ENCODE measurements at regions not wholly inside any gene's neighbourhood (a gene's known extent, or its start where the extent isn't known, plus 50 kb on each side); places are given as distances from the start of the nearest gene placed in this dataset.
"Not testable (repeated sequence)": the region's sequence is repeated elsewhere in the genome, so short reads cannot be mapped to it uniquely, and the experiment has no call there.

DNA sequence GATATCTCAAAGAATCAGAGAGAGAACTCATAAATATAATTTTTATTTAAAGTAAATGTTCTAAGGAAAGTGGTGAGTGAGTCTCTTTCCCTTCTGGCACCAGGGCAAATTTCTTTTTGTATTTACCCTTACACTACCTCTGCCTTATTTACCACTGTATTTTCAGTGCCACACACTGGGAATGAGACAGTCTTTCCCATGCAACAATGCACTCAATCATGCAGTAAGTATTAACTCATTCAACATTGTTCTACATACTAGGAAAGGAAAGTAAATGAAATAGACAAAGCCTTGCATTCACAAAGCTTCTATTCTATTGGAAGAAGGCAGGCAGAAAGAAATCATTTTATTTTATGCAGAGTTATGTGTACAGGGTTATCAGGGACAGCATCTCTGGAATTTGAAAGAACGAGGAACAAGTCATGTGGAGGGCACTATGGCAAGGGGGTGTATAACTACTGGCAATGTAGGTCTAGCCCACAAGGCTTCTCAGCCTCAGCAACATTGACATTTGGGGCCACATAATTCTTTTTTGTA, 129.8 kb upstream of the PRDX6 start:
- H3K27ac Mint-ChIP-seq, result no peak overlapping the region
- H3K27me3 Mint-ChIP-seq, result no peaks in the 10 kb centered on the region
- no peak for ATAC-seq
- H3K4me3 Mint-ChIP-seq, result no peak overlapping the region
- no peaks in the 10 kb centered on the region for H3K4me1 Mint-ChIP-seq
- H3K9me3 Mint-ChIP-seq, result peaks cover 14% of the 10 kb centered on the region
- peaks cover 34% of the 10 kb centered on the region for H3K36me3 Mint-ChIP-seq

DNA sequence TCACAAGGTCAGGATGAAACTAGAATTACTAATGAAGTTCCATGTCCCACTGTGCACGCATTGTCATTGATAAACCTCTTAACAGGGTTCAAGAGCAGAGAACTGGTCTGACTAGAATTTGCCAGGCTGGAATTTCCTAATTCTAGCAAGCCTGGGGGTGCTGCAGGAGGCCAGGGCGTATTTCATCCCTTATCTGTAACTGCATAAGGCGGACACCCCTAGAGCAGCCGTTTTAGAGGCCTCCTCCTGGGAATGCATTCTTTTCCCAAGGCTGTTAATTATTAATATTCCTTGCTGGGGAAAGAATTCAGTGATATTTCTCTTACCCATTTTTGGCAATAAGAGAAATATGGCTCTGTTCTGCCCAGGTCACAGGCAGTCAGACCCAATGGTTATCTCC, 124.5 kb upstream of the PRDX6 start:
- ATAC-seq, H3K4me3 Mint-ChIP-seq, H3K27me3 Mint-ChIP-seq: not testable (repeated sequence)
- peaks cover 22% of the 10 kb centered on the region for H3K9me3 Mint-ChIP-seq
- peak overlapping the region; percentile 25 for H3K27ac Mint-ChIP-seq
- peaks cover 27% of the 10 kb centered on the region for H3K4me1 Mint-ChIP-seq
- peaks cover 29% of the 10 kb centered on the region for H3K36me3 Mint-ChIP-seq

DNA sequence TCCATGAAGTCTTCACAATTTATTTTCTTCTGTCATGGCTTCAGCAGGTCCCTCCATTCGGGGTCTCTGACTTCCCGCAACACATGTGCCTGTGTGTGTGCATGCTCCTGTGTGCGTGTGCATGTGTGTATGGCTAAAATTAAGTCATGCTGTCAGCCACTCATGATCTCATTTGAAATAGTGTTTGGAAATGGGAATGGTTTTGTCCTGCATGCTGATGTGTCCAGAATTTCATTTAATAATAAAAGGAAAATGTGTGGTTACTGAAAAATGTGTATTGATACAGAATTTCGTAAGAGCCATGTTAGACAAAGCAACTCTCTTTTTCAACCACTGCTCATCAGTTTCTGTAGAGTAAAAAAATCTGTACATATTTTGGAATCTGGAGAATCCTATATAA, 123.8 kb upstream of the PRDX6 start:
- Mint-ChIP-seq H3K9me3 (peaks cover 20% of the 10 kb centered on the region), H3K27ac (no peak overlapping the region), H3K27me3 (no peaks in the 10 kb centered on the region), H3K36me3 (peaks cover 22% of the 10 kb centered on the region), H3K4me3 (no peak overlapping the region), H3K4me1 (peaks cover 27% of the 10 kb centered on the region)
- ATAC-seq, result no peak

DNA sequence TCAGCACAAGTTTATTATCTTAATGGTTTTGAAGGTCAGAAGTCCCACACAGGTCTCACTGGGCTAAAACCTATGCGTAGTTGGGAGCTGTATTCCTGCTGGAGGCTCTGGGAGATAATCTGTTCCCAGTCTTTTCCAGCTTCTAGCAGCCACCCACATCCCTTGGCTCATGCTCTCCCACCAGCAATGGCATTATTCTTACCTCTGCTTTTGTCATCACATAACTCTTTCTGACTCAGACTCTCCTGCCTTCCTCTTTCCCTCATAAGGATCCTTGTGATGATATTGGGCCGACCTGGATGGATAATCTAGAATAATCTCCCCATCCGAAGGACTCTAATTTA, 122.2 kb upstream of the PRDX6 start:
- Mint-ChIP-seq H3K36me3 (peaks cover 19% of the 10 kb centered on the region), H3K9me3 (peaks cover 18% of the 10 kb centered on the region), H3K27me3 (no peaks in the 10 kb centered on the region), H3K27ac (peak overlapping the region; percentile 84), H3K4me3 (peak overlapping the region; percentile 54), H3K4me1 (peaks cover 34% of the 10 kb centered on the region)
- peak; percentile 6 for ATAC-seq

DNA sequence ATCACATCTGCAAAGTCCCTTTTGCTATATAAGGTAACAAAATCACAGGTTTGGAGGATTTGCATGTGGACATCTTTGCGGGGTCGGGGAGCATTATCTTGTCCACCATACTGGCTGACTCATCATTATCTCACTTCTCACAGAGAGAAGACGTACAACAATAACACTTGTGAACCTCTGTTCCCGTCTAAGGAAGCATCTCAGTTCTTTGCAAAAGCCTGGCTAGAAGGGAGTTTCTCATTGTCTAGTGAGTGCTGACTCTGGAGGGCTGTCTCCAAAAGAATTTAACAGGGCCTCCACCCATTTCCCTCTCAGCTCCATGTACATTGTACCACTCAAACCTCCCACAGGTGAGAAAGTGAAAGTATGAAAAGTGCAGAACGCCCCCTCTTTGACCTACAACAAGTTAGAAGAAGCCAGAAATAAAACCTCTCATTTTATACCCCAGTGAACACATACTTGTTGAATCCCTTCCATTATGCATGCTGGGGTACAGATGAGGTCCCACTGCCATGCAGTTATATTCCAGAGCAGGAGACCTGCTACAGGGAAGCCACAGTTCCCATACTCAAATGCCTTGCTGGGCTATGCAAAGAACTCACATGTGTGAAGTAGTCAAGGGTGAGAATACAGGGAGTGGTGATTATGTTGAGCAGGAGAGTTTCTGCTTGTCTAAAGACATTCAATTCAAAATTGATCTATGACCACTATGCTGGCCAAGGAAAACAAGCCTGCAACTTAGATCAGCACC, 121.7 kb upstream of the PRDX6 start:
- Mint-ChIP-seq H3K9me3 (peaks cover 18% of the 10 kb centered on the region), H3K4me1 (peaks cover 39% of the 10 kb centered on the region), H3K36me3 (peaks cover 19% of the 10 kb centered on the region), H3K4me3 (peak overlapping the region; percentile 54), H3K27me3 (no peaks in the 10 kb centered on the region), H3K27ac (peak overlapping the region; percentile 84)
- ATAC-seq, result peak; percentile 85

DNA sequence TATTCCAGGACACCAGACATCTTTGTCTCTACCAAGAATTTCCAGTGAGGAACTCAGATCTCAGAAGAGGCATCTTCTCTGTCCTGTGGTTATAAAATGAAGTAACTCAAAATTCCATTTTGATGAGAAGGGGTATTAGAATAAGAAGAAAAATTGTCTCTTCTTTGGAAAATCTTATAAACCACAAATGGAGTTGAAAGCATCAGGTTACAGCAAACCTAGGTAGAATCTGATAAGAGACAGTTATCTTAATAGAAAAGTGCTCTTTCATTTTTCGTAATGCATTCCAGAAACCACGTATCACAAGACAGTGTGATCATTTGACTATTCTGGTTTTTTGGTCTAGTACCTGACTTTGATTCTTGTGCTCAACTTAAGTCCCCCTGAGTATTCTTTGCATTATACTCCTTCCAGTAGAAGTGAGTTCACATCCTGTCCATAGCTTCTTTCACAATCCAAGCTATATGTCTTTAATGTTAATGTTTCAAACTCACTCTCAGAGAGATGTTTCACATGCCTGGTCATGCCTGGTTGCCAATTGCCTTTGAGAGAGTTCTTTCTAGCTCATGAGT, 120.9 kb upstream of the PRDX6 start:
- H3K4me1 Mint-ChIP-seq, result peaks cover 48% of the 10 kb centered on the region
- no peaks in the 10 kb centered on the region for H3K27me3 Mint-ChIP-seq
- H3K9me3 Mint-ChIP-seq, result peaks cover 14% of the 10 kb centered on the region
- no peak for ATAC-seq
- H3K27ac Mint-ChIP-seq, result peak overlapping the region; percentile 84
- peak overlapping the region; percentile 54 for H3K4me3 Mint-ChIP-seq
- H3K36me3 Mint-ChIP-seq, result peaks cover 19% of the 10 kb centered on the region

DNA sequence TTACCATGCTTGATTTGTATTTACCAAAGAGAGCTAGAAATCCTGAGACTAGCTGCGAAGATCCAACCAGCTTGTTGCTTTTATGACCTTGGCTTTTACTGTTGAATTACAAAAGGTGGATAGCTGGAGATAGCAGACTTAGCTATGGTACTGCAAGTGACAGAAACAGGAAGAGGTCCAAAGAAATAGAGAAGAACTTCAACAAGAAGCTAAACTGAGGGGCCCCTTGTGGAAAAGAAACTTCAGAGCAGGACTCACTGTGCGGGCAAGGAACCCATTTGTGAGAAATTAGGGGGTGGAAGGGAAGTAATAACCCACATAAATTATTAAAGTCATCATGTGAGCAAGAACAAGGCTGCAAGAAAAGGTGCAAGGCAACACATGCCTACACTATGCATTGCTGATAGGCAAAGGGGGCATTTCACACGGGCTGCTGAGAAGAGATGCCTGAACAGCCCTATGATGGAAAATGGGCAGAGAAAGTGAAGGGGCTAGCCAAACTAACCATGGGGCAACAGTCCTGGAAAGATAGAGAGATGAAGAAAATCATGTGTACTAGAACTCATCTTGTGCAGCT, 116.6 kb upstream of the PRDX6 start:
- Mint-ChIP-seq H3K9me3 (no peaks in the 10 kb centered on the region), H3K4me3 (peak overlapping the region; percentile 6), H3K36me3 (peaks cover 5% of the 10 kb centered on the region), H3K27me3 (no peaks in the 10 kb centered on the region), H3K27ac (peak overlapping the region; percentile 74), H3K4me1 (peaks cover 42% of the 10 kb centered on the region)
- ATAC-seq, result peak; percentile 83

DNA sequence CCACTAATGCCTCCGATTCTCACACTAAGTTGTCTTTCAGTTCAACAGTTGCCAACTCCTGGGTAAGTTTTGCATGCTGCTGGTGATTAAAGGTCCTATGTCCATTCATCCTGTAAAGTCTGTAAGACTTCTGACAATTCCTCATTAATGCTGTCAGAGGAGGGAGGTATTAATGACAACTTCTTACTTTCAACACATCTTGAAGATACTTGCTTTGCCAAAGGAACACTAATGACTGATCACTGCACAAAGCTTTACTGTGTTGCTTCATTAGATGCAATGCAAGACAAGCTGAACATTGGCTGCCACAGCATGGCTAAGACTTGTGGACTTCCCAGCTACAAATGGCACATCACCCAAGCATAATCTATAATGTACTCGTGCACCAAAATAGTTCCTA, 114.6 kb upstream of the PRDX6 start:
- no peak for ATAC-seq
- Mint-ChIP-seq H3K9me3 (no peaks in the 10 kb centered on the region), H3K27me3 (no peaks in the 10 kb centered on the region), H3K27ac (no peak overlapping the region), H3K4me3 (no peak overlapping the region), H3K36me3 (peaks cover 12% of the 10 kb centered on the region), H3K4me1 (peaks cover 24% of the 10 kb centered on the region)

DNA sequence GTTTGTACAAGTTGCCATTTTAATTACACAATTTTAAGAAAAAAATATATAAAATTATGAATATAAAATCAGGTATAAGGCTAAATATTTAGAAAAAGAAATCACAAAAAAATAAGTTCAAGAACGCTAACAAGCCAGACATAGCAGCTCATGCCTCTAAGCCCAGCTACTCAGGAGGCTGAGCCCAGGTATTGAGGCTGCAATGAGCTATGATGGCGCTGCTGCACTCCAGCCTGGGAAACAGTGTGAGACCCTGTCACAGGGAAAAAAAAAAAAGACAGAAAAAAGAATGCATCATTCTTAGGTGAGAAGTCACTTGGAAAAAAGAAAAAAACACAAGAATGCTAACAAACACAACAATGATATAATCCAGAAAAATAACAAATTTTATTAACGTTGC, 112.3 kb upstream of the PRDX6 start:
- no peak overlapping the region for H3K27ac Mint-ChIP-seq
- peaks cover 25% of the 10 kb centered on the region for H3K36me3 Mint-ChIP-seq
- peaks cover 18% of the 10 kb centered on the region for H3K4me1 Mint-ChIP-seq
- no peak for ATAC-seq
- H3K27me3 Mint-ChIP-seq, result no peaks in the 10 kb centered on the region
- no peak overlapping the region for H3K4me3 Mint-ChIP-seq
- H3K9me3 Mint-ChIP-seq, result no peaks in the 10 kb centered on the region

DNA sequence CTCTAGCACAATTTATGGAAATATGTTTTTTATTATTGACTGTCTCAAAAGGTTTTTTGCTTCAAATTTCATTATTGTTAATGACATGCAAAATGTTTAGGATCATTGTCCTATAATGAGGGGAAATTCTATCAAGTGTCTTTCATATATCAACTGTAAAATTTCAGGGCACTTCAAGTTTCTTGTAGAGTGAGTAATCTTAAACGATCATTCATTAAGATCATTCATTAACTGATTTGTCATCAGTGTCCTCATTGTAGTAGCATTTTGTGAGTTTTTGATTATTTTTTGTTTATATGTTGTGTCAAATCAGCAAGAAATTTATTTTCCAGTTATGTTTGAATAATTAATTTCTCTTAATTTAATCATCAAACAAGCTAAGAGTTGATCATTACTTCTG, 111.8 kb upstream of the PRDX6 start:
- no peaks in the 10 kb centered on the region for H3K27me3 Mint-ChIP-seq
- no peak for ATAC-seq
- H3K27ac Mint-ChIP-seq, result no peak overlapping the region
- peaks cover 13% of the 10 kb centered on the region for H3K4me1 Mint-ChIP-seq
- no peaks in the 10 kb centered on the region for H3K9me3 Mint-ChIP-seq
- no peak overlapping the region for H3K4me3 Mint-ChIP-seq
- H3K36me3 Mint-ChIP-seq, result peaks cover 26% of the 10 kb centered on the region

DNA sequence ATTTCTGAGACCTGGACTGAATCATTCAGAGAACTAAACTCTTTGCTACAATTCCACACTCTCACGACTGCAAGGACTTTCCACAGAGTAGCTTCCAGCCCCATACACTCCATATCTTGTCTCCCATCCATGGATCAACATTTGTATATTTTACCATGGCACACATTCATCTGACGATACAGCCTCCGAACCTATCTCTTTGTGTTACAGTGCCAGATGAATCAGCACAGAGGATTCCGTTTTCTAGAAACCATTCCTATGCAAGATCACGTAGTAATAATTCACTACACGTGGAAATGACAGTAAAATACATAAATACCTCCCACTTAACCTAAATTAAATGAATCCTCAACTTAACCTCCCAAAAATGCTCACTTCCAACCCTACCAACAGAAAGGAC, 110.0 kb upstream of the PRDX6 start:
- Mint-ChIP-seq H3K27ac (no peak overlapping the region), H3K36me3 (peaks cover 29% of the 10 kb centered on the region), H3K27me3 (no peaks in the 10 kb centered on the region), H3K4me3 (no peak overlapping the region), H3K4me1 (no peaks in the 10 kb centered on the region), H3K9me3 (no peaks in the 10 kb centered on the region)
- no peak for ATAC-seq

DNA sequence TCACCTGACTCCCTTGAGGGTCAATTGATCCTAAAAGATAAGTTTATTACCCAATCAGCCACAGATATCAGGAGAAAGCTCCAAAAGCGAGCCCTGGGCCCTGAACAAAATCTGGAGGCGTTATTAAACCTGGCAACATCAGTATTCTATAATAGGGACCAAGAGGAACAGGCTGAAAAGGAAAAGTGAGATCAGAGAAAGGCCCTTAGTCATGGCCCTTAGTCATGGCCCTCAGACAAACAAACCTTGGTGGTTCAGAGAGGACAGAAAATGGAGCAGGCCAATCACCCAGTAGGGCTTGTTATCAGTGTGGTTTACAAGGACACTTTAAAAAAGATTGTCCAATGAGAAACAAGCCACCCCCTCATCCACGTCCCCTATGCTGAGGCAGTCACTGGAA, 106.5 kb upstream of the PRDX6 start:
- not testable (repeated sequence) for H3K27ac Mint-ChIP-seq, H3K4me3 Mint-ChIP-seq, H3K9me3 Mint-ChIP-seq, H3K4me1 Mint-ChIP-seq, H3K27me3 Mint-ChIP-seq, ATAC-seq
- H3K36me3 Mint-ChIP-seq, result peaks cover 34% of the 10 kb centered on the region

DNA sequence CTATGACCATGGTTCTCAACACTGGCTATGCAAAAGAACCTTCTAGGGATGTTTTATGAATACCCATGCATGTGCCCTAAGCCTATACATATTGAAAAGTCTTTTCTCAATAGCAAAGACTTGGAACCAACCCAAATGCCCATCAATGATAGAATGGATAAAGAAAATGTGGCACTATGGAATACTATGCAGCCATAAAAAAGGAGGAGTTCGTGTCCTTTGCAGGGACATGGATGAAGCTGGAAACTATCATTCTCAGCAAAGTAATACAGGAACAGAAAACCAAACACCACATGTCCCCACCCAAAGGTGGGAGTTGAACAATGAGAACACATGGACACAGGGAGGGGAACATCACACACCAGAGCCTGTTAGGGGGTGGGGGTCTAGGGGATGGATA, 101.1 kb upstream of the PRDX6 start:
- not testable (repeated sequence) for H3K27me3 Mint-ChIP-seq, ATAC-seq

DNA sequence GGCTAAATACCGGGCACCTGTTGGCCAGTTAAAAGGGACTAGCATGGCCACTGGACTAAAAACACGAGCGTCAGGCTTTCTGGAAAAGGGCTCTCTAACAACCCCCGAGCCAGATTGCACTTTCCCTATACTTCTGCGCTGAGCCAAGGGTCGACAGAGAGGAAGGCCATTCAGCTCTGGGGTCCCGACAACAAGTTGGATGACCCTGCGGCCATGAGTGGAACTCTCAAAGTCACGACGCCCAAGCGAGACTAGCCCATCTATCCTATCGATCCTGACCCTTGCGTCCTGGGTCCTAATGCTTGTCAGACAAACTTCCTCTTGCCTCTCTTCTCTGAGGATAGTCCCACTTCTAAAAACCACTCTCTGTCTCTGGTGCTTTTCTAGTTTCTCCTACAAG, 99.9 kb upstream of the PRDX6 start:
- H3K4me3 Mint-ChIP-seq, result no peak overlapping the region
- no peak for ATAC-seq
- H3K9me3 Mint-ChIP-seq, result peaks cover 6% of the 10 kb centered on the region

More for the DNA sequence above, 101.1 kb upstream of the PRDX6 start:
- not testable (repeated sequence) for H3K9me3 Mint-ChIP-seq, H3K4me1 Mint-ChIP-seq, H3K4me3 Mint-ChIP-seq, H3K27ac Mint-ChIP-seq
- peaks cover 29% of the 10 kb centered on the region for H3K36me3 Mint-ChIP-seq

DNA sequence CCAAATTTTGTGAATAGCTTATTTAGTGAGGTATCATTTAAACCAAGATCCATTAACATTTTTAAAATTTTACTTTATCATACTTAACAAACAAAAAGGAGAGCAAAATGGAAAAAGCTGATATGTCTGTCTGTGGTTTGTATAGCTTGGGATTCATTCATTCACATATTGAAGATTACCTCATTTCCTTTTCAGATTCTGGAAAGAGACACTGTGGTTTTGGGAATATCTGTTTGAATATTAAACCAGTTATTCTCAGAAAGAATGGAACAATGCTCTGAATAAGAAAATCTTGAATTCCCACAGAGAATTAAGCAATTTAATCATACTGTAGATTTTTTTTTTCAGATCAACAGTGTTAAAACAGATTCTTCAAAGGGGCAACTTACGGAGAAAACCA, 93.8 kb upstream of the PRDX6 start:
- Mint-ChIP-seq H3K27ac (no peak overlapping the region), H3K9me3 (no peaks in the 10 kb centered on the region), H3K27me3 (no peaks in the 10 kb centered on the region), H3K36me3 (peaks cover 10% of the 10 kb centered on the region), H3K4me3 (no peak overlapping the region), H3K4me1 (no peaks in the 10 kb centered on the region)
- no peak for ATAC-seq

More for the DNA sequence above, 99.9 kb upstream of the PRDX6 start:
- H3K27me3 Mint-ChIP-seq, result no peaks in the 10 kb centered on the region
- H3K36me3 Mint-ChIP-seq, result peaks cover 29% of the 10 kb centered on the region
- no peak overlapping the region for H3K27ac Mint-ChIP-seq
- peaks cover 9% of the 10 kb centered on the region for H3K4me1 Mint-ChIP-seq

DNA sequence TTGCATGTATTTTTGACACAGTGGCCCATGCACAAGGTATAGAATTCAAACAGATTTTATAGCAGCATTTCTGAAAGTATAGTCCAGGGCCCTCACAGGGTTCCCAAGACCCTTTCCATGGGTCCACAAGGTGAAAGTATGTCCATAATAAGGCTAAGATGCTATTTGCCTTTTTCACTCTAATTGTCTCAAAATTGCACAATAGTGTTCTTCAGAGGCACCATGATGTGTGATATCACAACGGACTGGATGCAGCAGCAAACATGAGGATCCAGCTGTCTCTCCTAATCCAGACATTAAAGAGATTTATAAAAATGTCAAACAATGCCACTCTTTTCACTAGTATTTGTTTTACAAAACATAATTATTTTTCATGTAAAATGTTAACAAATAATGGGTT, 88.8 kb upstream of the PRDX6 start:
- Mint-ChIP-seq H3K9me3 (no peaks in the 10 kb centered on the region), H3K4me1 (no peaks in the 10 kb centered on the region), H3K27ac (no peak overlapping the region), H3K27me3 (no peaks in the 10 kb centered on the region), H3K4me3 (no peak overlapping the region), H3K36me3 (peaks cover 20% of the 10 kb centered on the region)
- ATAC-seq, result no peak
